ENCODE measurements at regions not wholly inside any gene's neighbourhood (a gene's known extent, or its start where the extent isn't known, plus 50 kb on each side); places are given as distances from the start of the nearest gene placed in this dataset.

GRCh38 chr5:53334431-53334941 is 145.9 kb upstream of the FST start:
- Histone ChIP-seq H3K27me3 (replicated peaks in 1 of 4; ENCODE audit: control extremely low read depth in 1 of 4, control insufficient read depth in 3 of 4, insufficient read depth in 4 of 4, low read length in 3 of 4) (no peaks in the 10 kb centered on the region), H3K4me1 (ENCODE audit: control insufficient read depth in 2 of 2, insufficient read depth in 2 of 2, low read length in 2 of 2) (no peaks in the 10 kb centered on the region), H3K4me2 (replicated peaks; ENCODE audit: low read depth, low read length, poor library complexity, severe bottlenecking) (no peak overlapping the region), H3K9ac (ENCODE audit: low read length) (no peak overlapping the region), H3K27ac (ENCODE audit: low read length in 2 of 2) (no peak overlapping the region), H3K9me3 (ENCODE audit: control extremely low read depth in 1 of 3, control insufficient read depth in 2 of 3, insufficient read depth in 1 of 3, low read length in 2 of 3) (no peaks in the 10 kb centered on the region), H3K36me3 (replicated peaks in 1 of 2; ENCODE audit: control extremely low read depth in 1 of 2, control insufficient read depth in 1 of 2, extremely low read depth in 1 of 2, insufficient read depth in 2 of 2, low read length in 1 of 2) (no peaks in the 10 kb centered on the region), H4K20me1 (ENCODE audit: control insufficient read depth, insufficient read depth, low read length, poor library complexity, severe bottlenecking) (no peaks in the 10 kb centered on the region), H3K79me2 (ENCODE audit: control insufficient read depth, insufficient read depth, low read length) (no peaks in the 10 kb centered on the region), H3K4me3 (ENCODE audit: control extremely low read depth in 1 of 5, extremely low read depth in 1 of 5, insufficient read depth in 1 of 5, low read depth in 2 of 5, low read length in 4 of 5) (no peak overlapping the region), H2AFZ (ENCODE audit: insufficient read depth, low read depth, low read length, poor library complexity, severe bottlenecking) (no peak overlapping the region)
- 92% methylated on average over 3 of the region's 4 CpGs for WGBS (ENCODE audit: insufficient coverage)
- no peaks in the 10 kb centered on the region for H3K9me3 Mint-ChIP-seq (ENCODE audit: insufficient read depth)
- DNase-seq: no peak
- H3K4me1 Mint-ChIP-seq: no peaks in the 10 kb centered on the region
- CTCF ChIA-PET: no interaction called here
- ATAC-seq (ENCODE audit: low read depth): no peak
- H3K27me3 Mint-ChIP-seq: no peaks in the 10 kb centered on the region
- POLR2A ChIA-PET: no interaction called here
- H3K4me3 Mint-ChIP-seq: no peak overlapping the region
- intact Hi-C loops (cut with micrococcal nuclease): no loop called here
- no peak overlapping the region for H3K27ac Mint-ChIP-seq
- TF ChIP-seq EZH2 (IDR thresholded peaks at IDR 0.05; ENCODE audit: borderline replicate concordance, insufficient read depth, low read depth, low read length, poor library complexity, severe bottlenecking): no peak
- TF ChIP-seq CTCF (IDR thresholded peaks at IDR 0.05): no peak

GRCh38 chr5:53335115-53335514 is 145.3 kb upstream of the FST start:
- Mint-ChIP-seq H3K27ac (no peak overlapping the region), H3K9me3 (ENCODE audit: insufficient read depth) (no peaks in the 10 kb centered on the region), H3K27me3 (no peaks in the 10 kb centered on the region), H3K4me1 (no peaks in the 10 kb centered on the region), H3K4me3 (no peak overlapping the region)
- TF ChIP-seq CTCF (IDR thresholded peaks at IDR 0.05): no peak
- no peak for TF ChIP-seq EZH2 (IDR thresholded peaks at IDR 0.05; ENCODE audit: borderline replicate concordance, insufficient read depth, low read depth, low read length, poor library complexity, severe bottlenecking)
- Histone ChIP-seq H2AFZ (ENCODE audit: insufficient read depth, low read depth, low read length, poor library complexity, severe bottlenecking) (no peak overlapping the region), H3K9ac (ENCODE audit: low read length) (no peak overlapping the region), H3K4me3 (ENCODE audit: control extremely low read depth in 1 of 5, extremely low read depth in 1 of 5, insufficient read depth in 1 of 5, low read depth in 2 of 5, low read length in 4 of 5) (no peak overlapping the region), H3K4me1 (ENCODE audit: control insufficient read depth in 2 of 2, insufficient read depth in 2 of 2, low read length in 2 of 2) (no peaks in the 10 kb centered on the region), H3K79me2 (ENCODE audit: control insufficient read depth, insufficient read depth, low read length) (no peaks in the 10 kb centered on the region), H3K27me3 (replicated peaks in 1 of 4; ENCODE audit: control extremely low read depth in 1 of 4, control insufficient read depth in 3 of 4, insufficient read depth in 4 of 4, low read length in 3 of 4) (no peaks in the 10 kb centered on the region), H4K20me1 (ENCODE audit: control insufficient read depth, insufficient read depth, low read length, poor library complexity, severe bottlenecking) (no peaks in the 10 kb centered on the region), H3K27ac (ENCODE audit: low read length in 2 of 2) (no peak overlapping the region), H3K9me3 (ENCODE audit: control extremely low read depth in 1 of 3, control insufficient read depth in 2 of 3, insufficient read depth in 1 of 3, low read length in 2 of 3) (no peaks in the 10 kb centered on the region), H3K36me3 (replicated peaks in 1 of 2; ENCODE audit: control extremely low read depth in 1 of 2, control insufficient read depth in 1 of 2, extremely low read depth in 1 of 2, insufficient read depth in 2 of 2, low read length in 1 of 2) (no peaks in the 10 kb centered on the region), H3K4me2 (replicated peaks; ENCODE audit: low read depth, low read length, poor library complexity, severe bottlenecking) (no peak overlapping the region)
- DNase-seq: no peak
- CTCF ChIA-PET: no interaction called here
- WGBS (ENCODE audit: insufficient coverage): 63% methylated on average over 2 of the region's 2 CpGs
- no peak for ATAC-seq (ENCODE audit: low read depth)
- intact Hi-C loops (cut with micrococcal nuclease): no loop called here
- POLR2A ChIA-PET: no interaction called here

Data from B cell (primary cell).